GM18508 (cell line): ENCODE measurements at regions not wholly inside any gene's neighbourhood (a gene's known extent, or its start where the extent isn't known, plus 50 kb on each side); places are given as distances from the start of the nearest gene placed in this dataset.
"Not testable (repeated sequence)": the region's sequence is repeated elsewhere in the genome, so short reads cannot be mapped to it uniquely, and the experiment has no call there.

ENCODE experiments used
- ATAC-seq: cut with Tn5 transposase; IDR thresholded peaks from one replicate; pipeline ENCODE4 v1.9.1; 2021; ENCODE audit warnings: moderate number of reproducible peaks; ENCODE audit not compliant: insufficient read depth, unreplicated experiment

DNA sequence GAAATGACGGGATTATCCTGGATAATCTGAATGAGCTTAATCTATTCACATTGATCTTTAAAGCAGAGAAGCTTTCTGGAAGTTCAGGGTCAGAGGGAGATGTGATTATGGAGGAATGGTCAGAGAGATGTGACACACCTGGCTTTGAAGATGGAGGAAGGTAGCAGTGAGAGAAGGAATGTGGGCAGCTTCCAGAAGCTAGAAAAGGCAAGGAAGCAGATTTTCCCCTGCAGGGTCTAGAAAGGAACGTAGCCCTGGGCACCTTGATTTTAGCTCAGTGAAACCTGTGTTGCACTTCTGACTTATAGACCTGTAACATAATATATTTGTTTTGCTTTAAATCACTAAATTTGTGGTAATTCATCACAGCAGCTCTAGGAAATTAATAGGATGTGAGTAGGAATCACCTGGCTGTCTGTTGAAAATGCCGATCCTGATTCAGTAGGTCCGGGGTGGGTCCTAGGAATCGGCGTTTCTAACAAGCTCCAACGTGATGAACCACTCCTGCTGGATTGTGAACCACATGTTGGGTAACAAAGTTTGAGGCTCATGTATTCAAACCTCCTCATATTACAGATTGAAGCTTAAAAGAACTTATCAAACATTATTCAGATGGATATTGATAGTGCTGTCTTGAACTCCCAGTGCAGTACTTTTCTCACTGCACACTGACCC lies 157.0 kb downstream of the GJA1 start:
- ATAC-seq: no peak

DNA sequence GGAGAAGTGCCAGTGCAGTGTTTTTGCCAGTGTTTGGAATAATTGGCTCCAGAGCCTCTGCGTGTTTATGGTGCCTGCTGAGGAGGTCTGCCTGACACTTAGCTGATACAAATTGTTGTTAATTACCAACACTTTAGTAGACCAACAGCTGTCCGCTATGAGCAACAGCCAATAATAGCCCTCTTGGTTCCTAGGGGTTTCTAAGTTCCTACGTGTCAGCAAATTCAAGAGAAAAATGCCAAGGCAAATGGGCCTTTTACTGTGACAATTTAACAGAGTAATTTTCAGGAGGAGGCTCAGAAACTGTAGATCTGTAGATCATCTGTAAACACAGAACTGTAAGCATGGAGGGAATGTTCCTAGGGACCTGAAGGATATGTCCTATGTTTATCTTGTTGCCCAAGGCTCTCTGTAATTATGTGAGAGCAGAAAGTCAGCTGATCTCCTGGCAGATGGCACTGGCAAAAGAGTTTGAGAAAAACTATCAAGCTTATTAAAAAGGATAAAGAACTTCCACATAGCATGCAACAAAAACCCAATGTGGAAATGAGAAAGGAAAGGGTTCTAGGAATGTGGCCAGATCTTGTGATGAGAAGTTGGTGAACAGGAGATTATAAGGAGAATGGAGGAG lies 157.7 kb downstream of the GJA1 start:
- no peak for ATAC-seq

DNA sequence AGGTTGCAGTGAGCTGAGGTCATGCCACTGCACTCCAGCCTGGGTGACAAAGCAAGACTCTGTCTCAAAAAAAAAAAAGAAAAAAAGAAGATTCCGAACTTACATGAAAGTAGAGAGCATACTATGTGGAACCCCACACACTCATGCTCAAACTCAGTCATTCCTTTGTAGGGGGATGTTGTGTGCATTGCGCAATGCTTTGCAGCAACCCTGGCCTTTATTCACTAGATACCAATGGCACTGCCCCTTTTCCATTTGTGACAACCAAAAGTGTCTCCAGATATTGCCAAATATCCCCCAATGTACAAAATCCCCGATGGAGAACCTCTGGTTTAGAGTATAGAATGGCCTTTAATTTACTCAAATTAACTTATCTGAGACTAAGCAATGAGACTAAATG lies 158.6 kb downstream of the GJA1 start:
- no peak for ATAC-seq

DNA sequence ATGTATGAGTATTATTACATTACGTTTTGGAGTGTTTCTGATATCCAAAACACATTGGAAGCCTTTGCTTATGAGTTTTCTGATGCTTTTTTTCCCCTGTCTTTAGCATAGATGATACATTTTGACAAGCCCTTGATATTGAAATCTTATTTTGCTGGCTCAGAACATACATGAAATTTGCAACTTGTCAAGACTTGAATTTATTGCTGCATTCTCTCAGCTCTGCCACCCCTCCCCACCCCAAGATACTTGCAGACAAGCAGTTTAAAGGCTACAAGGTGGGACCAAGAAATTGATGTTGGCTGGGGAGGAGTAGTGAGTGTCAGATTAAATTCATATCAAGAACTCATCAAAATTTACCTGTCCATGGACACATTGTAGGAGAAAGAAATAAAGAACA lies 160.2 kb downstream of the GJA1 start:
- no peak for ATAC-seq

DNA sequence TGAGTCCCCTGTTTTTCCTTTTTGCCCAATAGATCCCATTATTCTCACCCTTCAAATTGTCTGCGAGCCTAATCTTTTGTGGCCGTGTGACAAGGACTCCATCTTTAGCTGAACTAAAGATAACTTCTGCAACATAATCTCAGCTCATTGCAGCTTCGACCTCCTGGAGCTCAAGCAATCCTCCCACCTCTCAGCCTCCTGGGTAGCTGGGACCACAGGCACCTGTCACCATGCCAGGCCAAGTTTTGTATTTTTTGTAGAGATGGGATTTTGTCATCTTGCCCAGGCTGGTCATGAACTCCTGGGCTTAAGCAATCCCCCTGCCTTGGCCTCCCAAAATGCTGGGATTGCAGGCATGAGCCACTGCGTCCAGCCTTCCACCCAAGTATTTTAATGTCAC lies 161.0 kb downstream of the GJA1 start:
- ATAC-seq: no peak

DNA sequence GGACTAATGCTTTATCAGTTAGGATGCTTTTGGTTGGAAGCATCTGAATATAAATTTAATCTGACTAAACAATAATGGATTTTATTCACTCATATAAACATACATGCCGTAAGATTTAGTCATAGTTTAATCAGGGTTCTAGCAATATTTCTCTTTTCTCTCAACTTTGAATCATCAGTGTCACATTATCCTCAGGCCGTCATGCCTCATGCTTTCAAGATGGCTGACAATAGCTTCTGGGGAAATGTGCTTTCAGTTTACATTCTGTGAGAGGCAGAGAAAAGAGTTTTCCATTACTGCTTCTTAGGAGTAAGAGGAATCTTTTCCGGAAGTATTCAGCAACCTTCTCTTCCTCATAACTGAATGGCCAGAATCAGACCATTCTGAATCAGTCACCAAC lies 162.2 kb downstream of the GJA1 start:
- ATAC-seq: no peak

DNA sequence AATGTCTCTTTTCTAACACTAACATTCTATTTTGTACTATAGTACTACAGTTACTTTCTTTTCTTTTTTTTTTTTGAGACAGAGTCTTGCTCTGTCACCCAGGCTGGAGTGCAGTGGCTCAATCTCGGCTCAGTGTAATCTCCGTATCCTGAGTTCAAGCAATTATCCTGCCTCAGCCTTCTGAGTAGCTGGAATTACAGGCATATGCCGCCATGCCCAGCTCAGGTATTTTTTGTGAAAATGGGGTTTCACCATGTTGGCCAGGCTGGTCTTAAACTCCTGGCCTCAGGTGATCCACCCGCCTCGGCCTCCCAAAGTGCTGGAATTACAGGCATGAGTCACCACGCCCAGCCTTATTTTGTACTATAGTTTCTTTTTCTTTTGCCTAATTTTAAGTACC lies 163.9 kb downstream of the GJA1 start:
- not testable (repeated sequence) for ATAC-seq

DNA sequence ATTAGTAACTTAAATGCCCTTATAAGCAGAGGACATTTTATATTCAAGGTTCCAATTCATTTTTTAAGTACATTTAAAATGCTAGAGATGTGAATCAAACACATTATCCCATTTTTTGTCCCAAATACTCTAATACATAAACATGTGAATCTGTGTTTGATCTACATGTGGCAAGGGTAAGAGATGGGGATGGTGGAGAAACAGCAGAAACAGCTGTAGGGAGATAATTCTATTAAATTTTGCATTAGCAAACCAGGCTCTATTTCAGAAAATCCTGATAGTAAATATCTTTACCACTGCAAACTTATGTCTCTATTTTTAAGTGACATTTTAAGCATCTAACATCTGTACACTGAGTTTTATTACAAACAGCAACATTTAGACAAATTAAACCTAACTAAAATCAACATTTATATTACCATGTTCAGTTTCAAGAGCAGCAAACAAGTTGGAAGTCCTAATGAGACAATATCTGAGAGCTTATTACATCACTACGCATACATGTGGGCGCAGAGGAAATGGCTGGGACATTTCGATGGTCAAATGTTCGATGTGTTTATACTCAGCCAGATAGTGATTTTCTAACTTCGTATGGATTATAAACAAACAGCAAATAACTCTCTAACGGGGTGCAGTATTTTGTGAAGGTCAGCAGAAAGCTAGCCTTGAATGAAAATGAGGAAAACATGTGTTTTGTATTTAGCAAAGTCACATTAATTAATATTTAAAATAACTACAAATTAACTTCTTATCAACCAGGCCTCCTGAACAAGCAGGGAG lies 165.1 kb downstream of the GJA1 start:
- no peak for ATAC-seq

DNA sequence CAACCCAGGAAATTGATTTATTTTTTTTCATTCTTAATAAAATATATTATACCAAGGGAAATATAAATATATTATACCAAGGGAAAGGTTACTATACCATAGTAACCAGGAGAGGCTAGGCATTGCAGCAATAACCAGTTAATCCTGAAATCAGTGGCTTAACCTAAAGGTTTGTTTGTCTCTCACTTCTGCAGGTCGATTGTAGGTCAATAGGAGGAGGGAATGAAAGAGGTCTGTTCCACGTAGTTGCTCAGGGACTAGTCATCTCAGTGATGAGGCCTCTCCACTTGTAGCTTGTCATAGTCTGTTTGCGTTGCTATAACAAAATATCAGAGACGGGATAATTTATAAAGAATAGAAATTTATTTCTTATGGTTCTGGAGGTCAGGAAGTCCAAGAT lies 168.0 kb downstream of the GJA1 start:
- ATAC-seq: no peak

DNA sequence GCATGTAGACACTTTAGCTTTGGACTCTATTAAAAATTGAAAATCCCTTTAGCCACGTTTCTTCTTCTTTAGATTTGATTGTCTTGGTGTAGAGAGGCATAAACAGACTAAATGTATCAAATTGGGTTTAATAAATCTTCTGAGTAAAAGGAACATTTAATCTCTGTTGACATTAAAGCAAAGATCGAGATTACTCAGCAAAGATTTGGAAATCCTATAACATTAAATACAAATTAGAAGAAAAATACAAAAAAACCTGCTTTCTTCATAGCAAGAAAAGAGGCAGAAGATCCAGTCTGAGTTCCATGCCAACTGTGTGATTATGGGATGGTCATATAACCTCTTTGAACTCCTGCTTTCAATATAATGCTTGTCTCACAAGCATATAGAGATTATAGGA lies 172.3 kb downstream of the GJA1 start:
- ATAC-seq: no peak

DNA sequence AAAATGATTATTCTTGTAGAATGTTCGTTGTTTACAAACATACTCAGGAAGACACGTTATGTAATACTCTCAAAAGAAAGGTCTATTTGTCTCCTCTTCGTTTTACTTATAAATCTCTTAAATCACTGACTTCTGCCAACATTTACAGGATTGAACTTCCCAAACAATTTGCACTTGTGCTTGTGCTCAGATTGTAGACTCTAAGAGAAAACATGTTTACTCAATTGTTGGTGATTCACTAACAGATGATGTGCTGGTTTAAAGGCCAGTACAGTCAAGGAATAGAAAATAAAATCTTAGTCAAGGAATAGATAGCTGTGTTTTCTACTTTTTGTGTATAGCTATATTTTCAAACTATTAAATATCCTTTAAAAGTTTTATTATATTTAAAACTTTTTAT lies 172.8 kb downstream of the GJA1 start:
- no peak for ATAC-seq

DNA sequence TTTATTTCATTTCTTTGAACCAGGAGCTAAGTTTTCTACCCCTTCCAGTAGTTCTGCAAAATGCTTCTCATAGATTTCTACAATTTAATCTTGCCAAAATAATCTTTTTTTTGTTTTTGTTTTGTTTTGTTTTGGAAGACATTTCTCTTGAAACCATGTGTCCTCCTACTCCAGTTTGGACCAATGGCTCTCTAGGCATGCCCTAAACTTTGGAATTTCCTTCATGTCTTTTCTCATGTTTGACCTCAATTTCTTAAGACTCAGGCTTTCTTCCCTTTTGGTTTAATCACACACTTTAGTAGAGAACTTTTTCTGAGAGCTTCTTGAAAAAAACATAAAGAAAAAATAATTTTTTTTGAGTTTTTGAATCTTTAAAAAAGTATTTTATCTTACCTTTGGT lies 173.8 kb downstream of the GJA1 start:
- ATAC-seq: no peak

DNA sequence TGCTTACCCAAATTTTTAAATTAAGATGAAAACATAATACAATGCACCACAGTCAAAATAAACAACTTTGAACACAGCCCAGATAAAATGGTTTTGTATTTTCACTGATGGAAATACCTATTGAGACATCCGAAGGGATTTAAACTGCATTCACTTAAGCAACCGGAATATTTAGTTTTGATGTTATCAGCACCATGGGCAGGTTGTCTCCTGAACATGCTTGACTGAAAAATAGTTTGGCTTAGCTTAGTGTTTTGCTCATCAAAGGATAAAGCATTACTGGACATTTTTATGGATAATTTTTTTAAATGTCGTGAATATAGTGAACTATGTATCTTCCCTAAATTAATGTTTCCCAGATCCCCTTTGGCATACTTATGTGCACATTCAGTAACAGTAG lies 177.5 kb downstream of the GJA1 start:
- ATAC-seq: no peak

DNA sequence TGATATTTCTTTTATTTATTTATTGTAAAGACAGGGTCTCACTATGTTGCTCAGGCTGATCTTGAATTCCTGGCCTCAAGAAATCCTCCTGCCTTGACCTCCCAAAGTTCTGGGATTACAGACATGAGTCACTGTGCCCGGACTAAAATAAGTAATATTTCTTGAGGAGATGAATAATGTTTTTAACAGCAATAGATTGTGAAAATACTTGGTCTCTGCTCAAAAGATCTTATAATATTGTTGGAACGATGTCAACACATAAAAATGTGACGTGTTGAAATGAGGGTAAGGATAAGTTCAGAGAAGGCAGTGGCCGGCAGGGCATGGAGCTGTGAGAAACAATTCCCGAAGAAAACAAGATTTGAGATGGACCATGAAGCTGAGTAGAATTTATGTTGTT lies 178.7 kb downstream of the GJA1 start:
- no peak for ATAC-seq

DNA sequence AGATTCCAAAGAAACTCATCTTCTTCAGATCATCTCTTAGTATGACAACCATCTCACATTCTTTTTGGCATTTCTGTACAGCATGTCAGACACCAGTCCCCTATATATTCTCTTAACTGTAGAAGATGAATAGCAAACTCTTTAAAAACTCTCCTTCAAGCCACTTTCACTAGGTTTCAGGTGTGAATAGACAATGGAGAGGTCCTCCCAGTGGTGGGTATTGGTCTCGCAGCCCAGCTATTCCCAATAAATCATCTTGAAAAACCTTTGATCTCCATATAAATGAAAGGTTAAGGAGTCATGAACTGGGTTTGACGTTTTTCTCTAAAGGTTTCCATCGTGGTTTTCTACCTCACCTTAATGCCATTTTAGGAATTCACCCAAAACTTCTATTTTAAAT lies 180.0 kb downstream of the GJA1 start:
- no peak for ATAC-seq

DNA sequence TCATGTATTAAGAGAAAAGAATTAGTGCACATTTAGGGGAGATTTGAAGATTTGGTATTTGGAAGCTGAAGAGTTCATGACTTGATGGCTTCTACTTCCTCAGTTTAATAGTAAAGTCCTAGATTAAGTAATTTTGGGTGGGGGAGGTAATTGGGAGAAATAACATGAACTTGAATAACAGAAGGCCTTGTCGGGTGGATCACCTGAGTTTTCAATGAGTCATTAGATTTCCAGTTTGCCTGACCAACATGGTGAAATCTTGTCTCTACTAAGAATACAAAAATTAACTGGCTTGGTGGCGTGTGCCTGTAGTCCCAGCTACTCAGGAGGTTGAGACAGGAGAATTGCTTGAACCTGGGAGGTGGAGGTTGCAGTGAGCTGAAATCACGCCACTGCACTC lies 181.0 kb downstream of the GJA1 start:
- no peak for ATAC-seq

DNA sequence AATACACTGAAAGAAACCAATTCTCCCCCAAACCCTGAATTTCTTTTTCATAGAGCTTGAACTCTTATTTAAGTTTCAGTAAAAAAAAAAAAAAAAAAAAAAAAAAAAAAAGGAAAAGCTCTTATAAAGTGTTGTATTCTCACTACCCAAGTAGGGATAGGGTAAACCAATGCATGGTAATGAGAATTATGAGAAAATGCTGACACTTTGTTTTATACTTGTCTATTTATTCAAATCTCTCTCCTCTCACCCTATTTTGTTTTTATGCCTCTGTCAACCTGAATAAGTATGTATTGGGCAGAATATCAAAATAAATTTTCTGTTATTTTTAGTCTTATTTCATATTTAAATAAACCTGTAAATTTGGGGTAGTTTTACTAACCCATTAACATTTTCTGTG lies 181.9 kb downstream of the GJA1 start:
- ATAC-seq: no peak

DNA sequence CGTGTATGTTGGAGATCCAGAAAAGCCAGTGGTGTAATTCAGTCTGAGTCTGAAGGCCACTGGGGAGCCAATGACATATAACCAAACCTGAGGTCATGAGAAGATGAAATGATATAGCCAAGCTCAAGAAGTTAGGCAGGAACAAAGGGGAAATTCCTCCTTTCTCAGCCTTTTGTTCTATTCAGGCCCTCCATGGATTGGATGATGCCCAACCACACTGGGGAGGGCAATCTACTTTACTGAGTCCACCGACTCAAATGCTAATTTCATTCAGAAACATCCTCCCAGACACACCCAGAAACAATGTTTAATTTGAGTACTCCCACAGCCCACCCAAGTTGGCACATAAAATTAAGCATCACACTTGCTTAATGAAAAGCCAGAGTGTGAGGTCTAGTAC lies 183.6 kb downstream of the GJA1 start:
- ATAC-seq: no peak

DNA sequence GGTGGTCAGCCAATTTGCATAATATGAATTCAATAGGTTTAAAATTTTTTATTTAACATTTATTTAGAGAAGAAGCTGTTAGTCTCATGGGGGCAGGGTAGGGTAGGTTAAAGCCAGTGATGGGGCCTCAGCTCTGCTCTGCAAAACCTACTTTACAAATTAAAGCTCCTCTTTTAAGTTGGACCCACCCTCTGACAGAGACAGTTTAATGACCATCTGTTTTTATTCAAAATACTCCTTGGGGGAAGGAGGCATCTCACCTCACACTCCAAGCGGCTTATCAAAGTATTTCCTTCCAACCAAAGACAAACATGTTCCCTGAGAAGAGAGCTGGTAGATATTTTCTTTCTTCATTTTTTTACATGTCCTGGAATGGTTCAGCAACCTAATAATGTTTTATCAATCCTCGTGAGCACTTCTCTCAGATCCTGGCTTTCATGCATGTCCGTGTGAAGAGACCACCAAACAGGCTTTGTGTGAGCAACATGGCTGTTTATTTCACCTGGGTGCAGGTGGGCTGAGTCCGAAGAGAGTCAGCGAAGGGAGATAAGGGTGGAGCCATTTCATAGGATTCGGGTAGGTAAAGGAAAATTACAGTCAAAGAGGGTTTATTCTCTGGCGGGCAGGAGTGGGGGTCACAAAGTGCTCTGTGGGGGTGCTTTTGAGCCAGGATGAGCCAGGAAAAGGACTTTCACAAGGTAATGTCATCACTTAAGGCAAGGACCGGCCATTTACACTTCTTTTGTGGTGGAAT lies 184.7 kb downstream of the GJA1 start:
- ATAC-seq: no peak

DNA sequence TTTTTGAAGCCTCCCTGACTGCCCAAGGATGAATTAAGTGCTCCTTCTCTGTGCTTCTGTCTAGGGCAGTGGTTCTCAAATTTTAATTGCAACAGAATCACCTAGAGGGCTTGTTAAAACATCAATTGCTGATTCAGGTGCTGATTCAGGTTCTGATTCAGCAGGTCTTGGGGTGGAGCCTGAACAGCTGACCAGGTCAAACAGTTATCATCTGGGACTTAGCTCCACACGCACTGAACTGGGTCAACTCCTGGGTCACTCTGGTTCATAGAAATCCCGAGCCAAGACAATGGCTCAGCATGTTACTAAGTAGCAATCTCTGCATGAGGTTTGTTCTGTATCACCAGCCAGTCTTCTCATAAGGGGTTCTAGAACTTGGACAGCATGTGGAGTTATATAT lies 192.3 kb downstream of the GJA1 start:
- ATAC-seq: no peak

DNA sequence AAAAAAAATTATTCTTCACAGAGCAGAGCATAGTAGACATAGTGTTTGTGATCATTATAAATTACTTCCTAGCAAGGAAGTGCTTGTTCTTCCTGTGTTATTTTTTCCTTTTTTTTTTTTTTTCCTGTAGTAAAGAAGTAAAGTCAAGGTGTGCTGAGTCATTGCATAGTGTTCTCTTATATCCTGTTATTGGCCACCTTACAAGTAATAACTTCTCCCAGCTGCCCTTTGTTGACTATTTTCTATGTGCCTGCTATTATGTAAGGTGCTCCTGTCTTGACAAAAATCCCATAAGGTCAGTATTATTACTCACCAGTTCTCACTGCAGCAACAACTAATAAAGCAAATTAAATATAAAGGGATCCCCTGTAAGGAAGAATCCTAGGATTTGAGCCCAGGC lies 195.3 kb downstream of the GJA1 start:
- no peak for ATAC-seq
